ENCODE measurements at regions not wholly inside any gene's neighbourhood (a gene's known extent, or its start where the extent isn't known, plus 50 kb on each side); places are given as distances from the start of the nearest gene placed in this dataset.
A peak's percentile ranks its signal among the peaks of the same experiment; 100 is the strongest.

- DNase-seq (ENCODE audit: low read depth) = no peak
Observed at GRCh38 chr6:1551249-1551648, 58.5 kb upstream of the FOXC1 start.

GRCh38 chr6:1552296-1552761, 57.4 kb upstream of the FOXC1 start:
- DNase-seq (ENCODE audit: low read depth) = no peak

- no peak for DNase-seq (ENCODE audit: low read depth)
Observed at GRCh38 chr6:1553562-1554083, 56.1 kb upstream of the FOXC1 start.

- DNase-seq (ENCODE audit: low read depth) = no peak
Observed at GRCh38 chr6:1554141-1554475, 55.6 kb upstream of the FOXC1 start.

GRCh38 chr6:1554476-1555310, 55.0 kb upstream of the FOXC1 start:
- peak; percentile 72 for DNase-seq (ENCODE audit: low read depth)

- DNase-seq (ENCODE audit: low read depth) = no peak
Observed at GRCh38 chr6:1558388-1558787, 51.3 kb upstream of the FOXC1 start.
